ENCODE measurements at regions not wholly inside any gene's neighbourhood (a gene's known extent, or its start where the extent isn't known, plus 50 kb on each side); places are given as distances from the start of the nearest gene placed in this dataset.

DNA sequence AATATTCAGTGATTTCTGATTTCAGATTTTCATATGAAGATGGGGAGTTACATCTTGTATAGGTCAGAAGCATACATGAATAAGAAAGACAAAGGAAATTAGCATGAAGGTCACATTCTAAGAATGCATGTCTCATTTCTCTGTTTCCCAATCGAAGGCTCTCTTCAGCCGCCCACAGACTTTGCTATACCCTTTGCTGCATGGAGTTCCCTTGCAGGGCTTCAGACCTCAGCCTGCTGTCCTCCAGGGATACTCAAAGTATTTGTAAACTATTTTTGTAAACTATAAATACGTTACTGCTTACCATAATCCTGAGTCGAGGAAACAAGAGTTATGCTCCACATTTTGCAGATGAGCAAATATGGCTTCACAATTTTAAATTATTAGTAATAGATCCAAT, 738.4 kb downstream of the PCDH18 start:
- Histone ChIP-seq H2AFZ (ENCODE audit: low read length) (no peak overlapping the region), H3K79me2 (ENCODE audit: low read length) (no peaks in the 10 kb centered on the region), H3K9me2 (replicated peaks; ENCODE audit: low read length) (no peaks in the 10 kb centered on the region), H3F3A (ENCODE audit: low read length, unreplicated experiment) (no peaks in the 10 kb centered on the region), H3K4me2 (ENCODE audit: low read length) (no peak overlapping the region), H3K9me3 (ENCODE audit: low read length) (no peaks in the 10 kb centered on the region), H3K27me3 (ENCODE audit: low read length) (no peaks in the 10 kb centered on the region), H3K9ac (ENCODE audit: low read length) (no peak overlapping the region), H3K4me1 (ENCODE audit: insufficient read depth, low read length) (no peaks in the 10 kb centered on the region), H4K20me1 (ENCODE audit: low read length) (no peaks in the 10 kb centered on the region), H3K27ac (ENCODE audit: low read length) (no peak overlapping the region), H3K36me3 (ENCODE audit: low read depth, low read length) (no peaks in the 10 kb centered on the region), H3K4me3 (ENCODE audit: low read length) (no peak overlapping the region)
- ATAC-seq, result no peak
- intact Hi-C loops (cut with micrococcal nuclease), result no loop called here
- DNase-seq, result no peak
- no peak for TF ChIP-seq EZH2 (IDR thresholded peaks at IDR 0.05; ENCODE audit: low read length, unreplicated experiment)
- TF ChIP-seq, protein P1, sequence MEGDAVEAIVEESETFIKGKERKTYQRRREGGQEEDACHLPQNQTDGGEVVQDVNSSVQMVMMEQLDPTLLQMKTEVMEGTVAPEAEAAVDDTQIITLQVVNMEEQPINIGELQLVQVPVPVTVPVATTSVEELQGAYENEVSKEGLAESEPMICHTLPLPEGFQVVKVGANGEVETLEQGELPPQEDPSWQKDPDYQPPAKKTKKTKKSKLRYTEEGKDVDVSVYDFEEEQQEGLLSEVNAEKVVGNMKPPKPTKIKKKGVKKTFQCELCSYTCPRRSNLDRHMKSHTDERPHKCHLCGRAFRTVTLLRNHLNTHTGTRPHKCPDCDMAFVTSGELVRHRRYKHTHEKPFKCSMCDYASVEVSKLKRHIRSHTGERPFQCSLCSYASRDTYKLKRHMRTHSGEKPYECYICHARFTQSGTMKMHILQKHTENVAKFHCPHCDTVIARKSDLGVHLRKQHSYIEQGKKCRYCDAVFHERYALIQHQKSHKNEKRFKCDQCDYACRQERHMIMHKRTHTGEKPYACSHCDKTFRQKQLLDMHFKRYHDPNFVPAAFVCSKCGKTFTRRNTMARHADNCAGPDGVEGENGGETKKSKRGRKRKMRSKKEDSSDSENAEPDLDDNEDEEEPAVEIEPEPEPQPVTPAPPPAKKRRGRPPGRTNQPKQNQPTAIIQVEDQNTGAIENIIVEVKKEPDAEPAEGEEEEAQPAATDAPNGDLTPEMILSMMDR (conservative IDR thresholded peaks at IDR 0.05; ENCODE audit: low read depth, low read length), result no peak
- TF ChIP-seq EZH2phosphoT487 (IDR thresholded peaks at IDR 0.05; ENCODE audit: borderline replicate concordance, low read length), result no peak
- no TSS peak for BruUV-seq (replicated peaks)
- ChIA-PET CTCF (no interaction called here), POLR2A (ENCODE audit: unreplicated experiment) (no interaction called here)

DNA sequence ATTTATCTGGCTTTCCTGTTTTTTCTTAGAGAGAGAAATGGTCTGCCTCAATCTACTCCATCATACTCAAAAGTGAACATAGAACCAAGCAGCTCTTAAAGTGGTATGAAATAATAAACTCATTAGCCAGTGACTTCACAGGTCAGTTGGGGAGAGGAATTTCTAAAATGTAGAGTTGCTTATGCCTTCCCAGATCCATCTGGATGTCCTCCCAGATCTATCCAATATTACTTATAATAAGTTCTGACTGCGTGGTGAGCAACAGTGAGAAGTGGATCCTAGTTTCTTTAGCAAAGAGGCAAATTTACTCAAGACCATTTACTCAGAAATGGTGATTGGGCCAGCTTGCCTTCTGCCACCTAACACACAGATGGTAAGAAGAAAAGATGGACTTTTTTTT, 748.0 kb downstream of the PCDH18 start:
- ATAC-seq (no peak), DNase-seq (no peak)
- H3F3A ChIP-seq (ENCODE audit: low read length, unreplicated experiment), result no peaks in the 10 kb centered on the region
- no peak overlapping the region for H3K9ac ChIP-seq (ENCODE audit: low read length)
- H3K27me3 ChIP-seq (ENCODE audit: low read length), result no peaks in the 10 kb centered on the region
- no peaks in the 10 kb centered on the region for H3K9me2 ChIP-seq (replicated peaks; ENCODE audit: low read length)
- no peak overlapping the region for H3K4me3 ChIP-seq (ENCODE audit: low read length)
- no peaks in the 10 kb centered on the region for H3K79me2 ChIP-seq (ENCODE audit: low read length)
- ChIA-PET CTCF (no interaction called here), POLR2A (ENCODE audit: unreplicated experiment) (no interaction called here)
- intact Hi-C loops (cut with micrococcal nuclease), result no loop called here
- H3K4me1 ChIP-seq (ENCODE audit: insufficient read depth, low read length), result no peaks in the 10 kb centered on the region
- H4K20me1 ChIP-seq (ENCODE audit: low read length), result no peaks in the 10 kb centered on the region
- no peaks in the 10 kb centered on the region for H3K9me3 ChIP-seq (ENCODE audit: low read length)
- H2AFZ ChIP-seq (ENCODE audit: low read length), result no peak overlapping the region
- no peak overlapping the region for H3K27ac ChIP-seq (ENCODE audit: low read length)
- BruUV-seq (replicated peaks), result no TSS peak
- no peaks in the 10 kb centered on the region for H3K36me3 ChIP-seq (ENCODE audit: low read depth, low read length)
- no peak overlapping the region for H3K4me2 ChIP-seq (ENCODE audit: low read length)
- TF ChIP-seq, protein P1 (conservative IDR thresholded peaks at IDR 0.05; ENCODE audit: low read depth, low read length), result no peak
- TF ChIP-seq EZH2phosphoT487 (IDR thresholded peaks at IDR 0.05; ENCODE audit: borderline replicate concordance, low read length) (no peak), EZH2 (IDR thresholded peaks at IDR 0.05; ENCODE audit: low read length, unreplicated experiment) (no peak)

DNA sequence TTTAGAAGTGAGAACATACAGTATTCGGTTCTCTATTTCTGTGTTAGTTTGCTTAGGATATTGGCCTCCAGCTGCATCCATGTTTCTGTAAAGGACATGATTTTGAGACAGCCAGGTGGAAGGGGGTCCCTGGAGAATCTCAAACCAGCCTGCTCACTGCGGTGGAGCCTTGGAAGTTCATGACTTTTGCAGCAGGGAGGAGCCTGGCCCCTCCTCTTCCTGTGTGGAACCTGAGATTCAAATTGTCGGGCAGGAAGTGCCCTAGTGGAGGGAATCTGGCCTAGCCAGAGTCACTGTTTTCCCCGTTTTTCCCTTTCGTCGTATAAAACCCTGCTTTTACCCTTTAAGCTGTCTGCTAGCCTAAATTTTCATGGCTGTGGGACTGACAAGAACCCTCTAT, 762.6 kb downstream of the PCDH18 start:
- Histone ChIP-seq H3K27me3 (ENCODE audit: low read length) (no peaks in the 10 kb centered on the region), H3K36me3 (ENCODE audit: low read depth, low read length) (no peaks in the 10 kb centered on the region), H3K9me3 (ENCODE audit: low read length) (no peaks in the 10 kb centered on the region), H3K4me1 (ENCODE audit: insufficient read depth, low read length) (no peaks in the 10 kb centered on the region), H2AFZ (ENCODE audit: low read length) (no peak overlapping the region), H3K4me3 (ENCODE audit: low read length) (no peak overlapping the region), H3K79me2 (ENCODE audit: low read length) (no peaks in the 10 kb centered on the region), H3K4me2 (ENCODE audit: low read length) (no peak overlapping the region), H3K9ac (ENCODE audit: low read length) (no peak overlapping the region), H3K27ac (ENCODE audit: low read length) (no peak overlapping the region), H3K9me2 (replicated peaks; ENCODE audit: low read length) (no peaks in the 10 kb centered on the region), H4K20me1 (ENCODE audit: low read length) (no peaks in the 10 kb centered on the region), H3F3A (ENCODE audit: low read length, unreplicated experiment) (no peaks in the 10 kb centered on the region)
- no peak for DNase-seq
- ATAC-seq, result no peak
- intact Hi-C loops (cut with micrococcal nuclease), result no loop called here
- ChIA-PET POLR2A (ENCODE audit: unreplicated experiment) (no interaction called here), CTCF (no interaction called here)
- BruUV-seq (replicated peaks), result no TSS peak
- TF ChIP-seq EZH2 (IDR thresholded peaks at IDR 0.05; ENCODE audit: low read length, unreplicated experiment) (no peak), EZH2phosphoT487 (IDR thresholded peaks at IDR 0.05; ENCODE audit: borderline replicate concordance, low read length) (no peak)
- TF ChIP-seq, protein P1 (conservative IDR thresholded peaks at IDR 0.05; ENCODE audit: low read depth, low read length), result no peak
